GM18505 (cell line): ENCODE measurements at regions not wholly inside any gene's neighbourhood (a gene's known extent, or its start where the extent isn't known, plus 50 kb on each side); places are given as distances from the start of the nearest gene placed in this dataset.

ENCODE experiments used
- ATAC-seq: cut with Tn5 transposase; IDR thresholded peaks from one replicate; pipeline ENCODE4 v1.9.1; 2021; ENCODE audit not compliant: unreplicated experiment
- POLR2A ChIP-seq: IDR thresholded peaks from 4 replicates; pipeline ENCODE4 v1.6.1; 2011; ENCODE audit warnings: borderline replicate concordance; ENCODE audit not compliant: insufficient read depth, insufficient read length; ENCODE audit errors: extremely low read depth

DNA sequence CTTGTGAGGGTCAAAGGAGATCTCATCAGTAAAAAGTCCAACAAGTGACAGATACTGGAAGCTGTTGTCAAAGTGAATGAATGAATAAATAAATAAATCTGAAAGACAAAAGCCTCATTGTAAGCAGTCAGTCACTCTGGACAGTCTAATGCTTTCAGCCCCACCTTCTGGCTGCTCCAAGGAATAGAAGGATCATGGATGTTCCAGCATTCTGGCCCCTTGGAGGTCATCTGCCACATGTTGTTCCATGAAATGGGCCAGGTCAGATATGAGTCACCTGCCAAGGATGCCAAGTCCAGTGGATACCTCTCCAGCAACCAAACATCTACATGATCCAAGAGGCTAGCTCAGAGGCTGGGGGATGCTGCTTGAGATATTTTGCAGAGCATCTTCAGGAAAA is 185.6 kb downstream of the BMP7 start:
- TF ChIP-seq POLR2A: no peak
- ATAC-seq: no peak

- no peak for TF ChIP-seq POLR2A
- no peak for ATAC-seq
Measured at GRCh38 chr20:57082357-57082945, 184.0 kb downstream of the BMP7 start.

DNA sequence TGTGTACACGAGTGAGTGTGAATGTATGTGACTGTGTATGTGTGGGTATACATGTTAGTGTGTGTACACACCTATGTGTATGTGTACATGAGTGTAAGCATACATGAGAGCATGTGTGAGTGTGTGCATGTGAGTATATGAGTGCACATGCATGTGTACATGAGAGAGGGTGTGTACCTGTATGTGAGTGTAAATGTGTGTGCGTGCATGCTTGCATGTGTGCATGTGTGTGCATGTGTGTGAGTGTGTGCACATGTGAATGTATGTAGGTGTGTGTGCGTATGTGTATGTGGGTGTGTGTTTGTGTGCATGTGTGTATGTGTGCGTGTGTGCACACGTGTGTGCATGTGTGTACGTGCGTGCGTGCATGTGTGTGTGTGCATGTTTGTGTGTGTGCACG is 183.4 kb downstream of the BMP7 start:
- TF ChIP-seq POLR2A: no peak
- ATAC-seq: no peak

DNA sequence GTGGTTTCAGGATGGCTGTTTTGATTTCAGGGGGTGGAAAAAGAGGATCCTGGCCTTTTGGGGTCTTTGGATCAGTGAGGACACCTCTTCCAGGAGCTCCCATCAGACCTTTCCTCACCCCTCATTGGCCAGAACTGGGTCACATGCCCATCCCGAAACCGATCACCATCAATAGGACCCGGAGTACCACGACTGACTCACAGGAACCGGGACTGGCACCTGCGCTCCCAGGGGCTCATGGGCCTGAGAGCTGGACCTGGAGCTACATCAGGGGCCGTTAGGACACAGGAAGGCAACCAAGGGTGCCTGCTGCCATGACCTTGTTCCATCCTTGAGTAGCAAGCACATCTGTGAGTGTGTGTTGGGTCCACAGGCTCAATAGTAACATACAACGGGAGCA is 180.4 kb downstream of the BMP7 start:
- ATAC-seq: no peak

DNA sequence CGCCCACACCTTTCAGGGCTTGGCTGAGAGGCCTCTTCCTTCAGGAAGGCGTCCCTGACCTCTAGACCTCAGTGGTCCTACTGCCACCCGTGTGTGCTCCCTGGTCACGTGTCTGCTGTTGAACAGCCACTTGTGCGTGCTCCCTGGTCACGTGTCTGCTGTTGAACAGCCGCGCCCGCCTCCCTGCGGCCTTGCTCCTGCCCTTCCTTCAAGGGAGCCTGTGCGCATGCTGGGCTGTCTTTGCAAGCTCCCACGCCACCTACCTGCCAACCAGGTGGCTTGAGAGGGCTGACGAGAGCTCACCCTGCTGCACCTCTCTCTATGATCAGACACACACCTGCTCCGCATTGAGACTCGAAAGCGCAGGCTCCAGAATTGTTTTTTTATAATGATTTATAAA is 179.3 kb downstream of the BMP7 start:
- no peak for TF ChIP-seq POLR2A
- no peak for ATAC-seq

More for the DNA sequence above, 180.4 kb downstream of the BMP7 start:
- TF ChIP-seq POLR2A: no peak

DNA sequence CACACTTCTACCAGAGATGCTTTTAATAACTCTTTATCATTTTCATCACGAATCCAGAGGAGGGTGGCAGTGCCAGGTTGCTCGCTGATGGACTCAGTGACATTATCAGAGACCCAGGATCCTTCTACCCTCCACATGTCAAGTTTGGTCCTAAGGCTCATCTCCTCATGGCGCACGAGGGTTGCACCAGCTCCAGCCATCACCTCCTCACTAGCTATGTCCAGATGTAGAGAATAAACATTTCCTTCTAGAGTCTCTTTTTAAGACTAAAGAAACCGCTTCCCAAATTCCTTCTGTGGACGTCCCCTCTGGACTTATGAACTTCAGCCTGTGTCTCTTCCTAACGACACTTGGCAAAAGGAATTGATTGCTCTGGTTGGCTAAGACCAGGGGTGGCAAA is 178.7 kb downstream of the BMP7 start:
- no peak for TF ChIP-seq POLR2A
- no peak for ATAC-seq

DNA sequence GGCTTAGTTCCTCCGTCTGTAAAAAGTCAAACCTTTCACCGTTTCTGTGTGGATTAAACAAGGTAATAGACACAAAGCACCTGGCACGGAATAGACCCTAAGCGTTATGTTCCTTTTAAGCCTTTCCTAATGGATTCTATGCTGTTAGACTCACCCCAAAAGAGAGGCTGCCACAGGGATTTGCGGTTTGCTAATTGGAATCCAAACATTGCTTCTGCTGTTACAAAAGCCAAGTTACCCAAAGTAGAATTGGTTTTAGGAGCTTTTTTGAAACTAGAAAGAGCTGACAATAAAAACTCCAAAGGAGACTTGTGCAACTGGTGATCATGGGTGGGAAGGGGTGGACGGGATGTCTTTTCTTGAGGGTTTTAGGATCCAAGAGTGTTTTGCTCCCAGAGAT is 178.0 kb downstream of the BMP7 start:
- ATAC-seq: no peak
- no peak for TF ChIP-seq POLR2A

GRCh38 chr20:57089699-57090144 is 176.7 kb downstream of the BMP7 start:
- no peak for TF ChIP-seq POLR2A
- no peak for ATAC-seq

GRCh38 chr20:57090590-57091560 is 175.6 kb downstream of the BMP7 start:
- ATAC-seq: no peak
- TF ChIP-seq POLR2A: no peak

- ATAC-seq: no peak
- no peak for TF ChIP-seq POLR2A
Measured at GRCh38 chr20:57091748-57092111, 174.7 kb downstream of the BMP7 start.

DNA sequence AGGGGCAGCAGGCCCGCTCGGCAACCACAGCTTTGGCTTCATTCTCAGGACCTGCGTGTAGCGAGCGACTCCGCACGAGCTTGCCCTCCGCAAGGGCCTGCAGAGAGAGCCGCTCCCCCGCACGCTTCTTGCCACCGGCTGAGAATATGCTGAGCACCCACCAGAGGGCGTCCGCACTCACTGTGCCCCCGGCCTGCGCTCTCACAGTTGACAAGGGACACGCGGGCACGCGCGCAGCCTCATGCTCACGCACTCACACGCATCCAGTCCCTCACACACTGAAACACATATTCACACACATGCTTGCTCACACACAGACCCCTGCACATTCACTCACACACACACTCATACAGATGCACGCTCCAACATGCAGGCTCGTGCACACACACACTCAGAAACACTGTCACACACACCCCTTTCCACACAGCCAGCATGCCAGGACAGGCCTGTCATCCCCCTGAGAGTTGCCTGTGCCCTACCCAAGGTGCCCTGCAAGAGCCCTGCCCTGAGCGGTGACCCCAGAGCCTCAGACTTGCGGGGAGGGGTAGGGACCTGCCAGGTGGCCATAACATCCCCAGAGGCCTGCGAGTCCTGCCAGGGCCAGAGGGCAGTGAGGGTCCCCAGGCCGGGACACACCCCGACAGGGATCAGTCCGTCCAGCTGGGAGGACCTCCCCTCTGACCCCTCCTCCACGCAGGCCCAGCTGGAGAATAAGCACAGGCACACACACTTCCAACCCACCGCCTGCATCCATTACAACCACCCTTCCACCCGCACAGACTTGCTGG is 174.1 kb downstream of the BMP7 start:
- peak; percentile 62 for ATAC-seq
- TF ChIP-seq POLR2A: no peak

DNA sequence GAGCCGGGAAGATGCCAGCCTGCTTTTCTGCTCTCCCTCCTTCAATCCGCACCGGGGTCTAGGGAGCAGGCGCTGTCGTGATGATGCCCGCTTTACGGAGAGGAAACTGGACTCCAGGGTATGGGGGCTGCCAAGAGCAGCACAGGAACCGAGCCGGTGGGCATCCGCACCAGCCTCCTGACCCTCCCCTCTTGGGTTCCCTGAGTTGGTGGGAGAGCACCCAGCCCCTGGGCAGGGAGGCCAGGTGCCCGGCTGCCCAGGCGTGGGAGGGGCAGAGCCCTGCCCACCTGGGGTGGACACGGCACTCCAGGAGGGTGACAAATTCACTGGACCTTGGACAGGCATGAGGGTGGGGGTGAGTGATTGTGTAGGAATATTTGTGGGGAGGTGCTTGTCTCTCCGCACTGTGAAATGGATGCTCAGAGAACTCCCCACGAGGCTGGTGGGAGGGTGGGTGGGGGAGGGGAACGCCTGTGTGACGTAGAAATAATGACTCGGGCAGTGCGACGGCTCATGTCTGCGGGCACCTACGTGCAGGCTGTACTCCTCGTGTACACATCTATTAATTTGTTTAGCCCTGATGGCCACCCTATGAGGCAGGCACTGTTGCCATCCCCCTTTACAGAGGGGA is 173.4 kb downstream of the BMP7 start:
- no peak for TF ChIP-seq POLR2A
- no peak for ATAC-seq

GRCh38 chr20:57093766-57094165 is 172.7 kb downstream of the BMP7 start:
- TF ChIP-seq POLR2A: no peak
- ATAC-seq: no peak

DNA sequence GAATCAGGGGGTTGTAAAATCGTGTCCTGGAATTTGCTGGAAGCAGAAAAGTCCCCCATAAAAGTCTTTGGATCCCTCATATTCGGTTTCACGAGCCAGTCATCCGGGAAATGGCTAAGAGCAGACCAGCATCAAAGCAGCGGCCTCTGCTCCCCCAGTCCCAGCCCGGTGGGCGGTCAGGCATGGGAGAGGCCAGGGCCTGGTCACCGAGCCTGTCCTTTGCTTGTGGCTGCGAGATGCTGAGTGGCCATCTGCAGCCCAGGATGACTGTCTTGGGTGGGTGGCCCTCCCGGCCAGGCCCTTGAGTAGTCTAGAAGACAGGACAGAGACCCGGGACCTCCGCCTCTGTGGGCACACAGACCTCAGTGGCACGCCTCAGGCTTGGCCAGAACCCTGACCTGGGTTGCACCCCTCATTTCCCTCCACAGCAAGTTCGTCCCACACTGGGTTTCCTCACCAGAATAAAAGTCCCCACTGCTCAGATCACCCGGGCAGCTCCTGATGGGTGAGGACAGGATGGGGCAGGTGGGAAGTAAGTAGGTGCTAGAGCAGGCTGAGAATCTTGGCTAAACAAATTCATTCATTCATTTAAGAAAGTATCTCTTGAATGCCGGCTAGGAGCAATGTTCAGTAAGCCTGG is 172.1 kb downstream of the BMP7 start:
- TF ChIP-seq POLR2A: no peak
- no peak for ATAC-seq
